Liver (tissue), 8 donors: ENCODE measurements at regions not wholly inside any gene's neighbourhood (a gene's known extent, or its start where the extent isn't known, plus 50 kb on each side); places are given as distances from the start of the nearest gene placed in this dataset.

Source experiments
- DNase-seq: peaks from one replicate; pipeline ENCODE4 v3.0.0-alpha.2; 2017; ENCODE audit warnings: low spot score
- H3K27ac ChIP-seq, 2 donors: one replicate each; pipeline ENCODE4 v1.7.0; 2013; ENCODE audit warnings: inconsistent platforms in 2 of 2, low read length in 2 of 2, control low read depth in 1 of 2, low read depth in 1 of 2, mild to moderate bottlenecking in 1 of 2
- H3K27me3 ChIP-seq, 4 donors: one replicate each; pipeline versions ENCODE4 v1.6.1 to v1.7.0; 2013; ENCODE audit warnings: low read length in 3 of 4, inconsistent platforms in 1 of 4, mild to moderate bottlenecking in 1 of 4, moderate library complexity in 1 of 4; ENCODE audit not compliant: control insufficient read depth in 4 of 4, insufficient read depth in 4 of 4
- H3K36me3 ChIP-seq, 4 donors: one replicate each; pipeline versions ENCODE4 v1.6.1 to v1.7.0; 2013; ENCODE audit warnings: low read length in 3 of 4, mild to moderate bottlenecking in 3 of 4, low read depth in 1 of 4, moderate library complexity in 1 of 4; ENCODE audit not compliant: control insufficient read depth in 4 of 4, insufficient read depth in 3 of 4
- H3K4me1 ChIP-seq, 4 donors: one replicate each; pipeline versions ENCODE4 v1.6.1 to v1.7.0; 2013; ENCODE audit warnings: low read length in 3 of 4, mild to moderate bottlenecking in 3 of 4, moderate library complexity in 1 of 4; ENCODE audit not compliant: control insufficient read depth in 4 of 4, insufficient read depth in 4 of 4
- H3K4me3 ChIP-seq, 3 donors: one replicate each; pipeline versions ENCODE4 v1.6.1 to v1.7.0; 2013; ENCODE audit warnings: low read length in 3 of 3, control low read depth in 1 of 3, low read depth in 1 of 3, mild to moderate bottlenecking in 1 of 3
- H3K9ac ChIP-seq, 2 donors: one replicate each; pipeline ENCODE4 v1.7.0; 2013; ENCODE audit warnings: low read length in 2 of 2, mild to moderate bottlenecking in 2 of 2, moderate library complexity in 2 of 2, control low read depth in 1 of 2, low read depth in 1 of 2
- H3K9me3 ChIP-seq, 4 donors: one replicate each; pipeline versions ENCODE4 v1.6.1 to v1.7.0; 2013; ENCODE audit warnings: low read length in 3 of 4; ENCODE audit not compliant: control insufficient read depth in 4 of 4
- EGR1 ChIP-seq, 2 donors: IDR thresholded peaks; 2 replicates each; pipeline ENCODE4 v1.6.1; 2016 to 2018; ENCODE audit warnings: antibody characterized with exemption in 2 of 2, low read depth in 2 of 2
- FOXA1 ChIP-seq: IDR thresholded peaks from 2 replicates; pipeline ENCODE4 v1.6.1; 2016; ENCODE audit warnings: antibody characterized with exemption
- FOXA2 ChIP-seq: IDR thresholded peaks from 2 replicates; pipeline ENCODE4 v1.6.1; 2016; ENCODE audit warnings: antibody characterized with exemption
- GABPA ChIP-seq, 2 donors: IDR thresholded peaks in 1 of 2; conservative IDR thresholded peaks in 1 of 2; 2 replicates each; pipeline ENCODE4 v1.6.1; 2016; ENCODE audit warnings: antibody characterized with exemption in 2 of 2, mild to moderate bottlenecking in 1 of 2, moderate library complexity in 1 of 2
- HNF4A ChIP-seq, 2 donors: conservative IDR thresholded peaks; 2 replicates each; pipeline ENCODE4 v1.6.1; 2016; ENCODE audit warnings: antibody characterized with exemption in 2 of 2, mild to moderate bottlenecking in 2 of 2
- HNF4G ChIP-seq: IDR thresholded peaks from 2 replicates; pipeline ENCODE4 v1.6.1; 2016; ENCODE audit warnings: antibody characterized with exemption
- JUND ChIP-seq, 2 donors: IDR thresholded peaks; 2 replicates each; pipeline ENCODE4 v1.6.1; 2016; ENCODE audit warnings: antibody characterized with exemption in 2 of 2
- NR2F2 ChIP-seq: IDR thresholded peaks from 2 replicates; pipeline ENCODE4 v1.6.1; 2016; ENCODE audit warnings: antibody characterized with exemption
- RAD21 ChIP-seq, 2 donors: IDR thresholded peaks; 2 replicates each; pipeline ENCODE4 v1.6.1; 2016; ENCODE audit warnings: antibody characterized with exemption in 2 of 2, mild to moderate bottlenecking in 2 of 2
- RXRA ChIP-seq, 2 donors: IDR thresholded peaks; 2 replicates each; pipeline ENCODE4 v1.6.1; 2017 to 2018; ENCODE audit warnings: antibody characterized with exemption in 2 of 2, mild to moderate bottlenecking in 1 of 2
- SP1 ChIP-seq: IDR thresholded peaks from 2 replicates; pipeline ENCODE4 v1.6.1; 2018; ENCODE audit warnings: antibody characterized with exemption, mild to moderate bottlenecking
- TAF1 ChIP-seq: conservative IDR thresholded peaks from 2 replicates; pipeline ENCODE4 v1.6.1; 2016; ENCODE audit warnings: antibody characterized with exemption, mild to moderate bottlenecking
- YY1 ChIP-seq: IDR thresholded peaks from 2 replicates; pipeline ENCODE4 v1.6.1; 2016; ENCODE audit warnings: antibody characterized with exemption, mild to moderate bottlenecking
- WGBS: extraction: QIAGEN DNeasy Blood & Tissue Kit; methylation state at CpG from one replicate; pipeline ENCODE4 v1.1.7; 2013; 5-methylcytosine and 5-hydroxymethylcytosine counted together
- TF ChIP-seq, protein P1 (sequence below): fragments of 150-350 bp; IDR thresholded peaks from 2 replicates; pipeline ENCODE4 v1.5.1; 2017; ENCODE audit warnings: improper control_type of control experiment, low read depth, low read length; ENCODE audit not compliant: missing input control
- TF ChIP-seq, protein P2 (sequence below): IDR thresholded peaks from 2 replicates; pipeline ENCODE4 v1.6.1; 2016; ENCODE audit warnings: antibody characterized with exemption
- TF ChIP-seq, protein P3 (sequence below): IDR thresholded peaks from 2 replicates; pipeline ENCODE4 v1.6.1; 2016; ENCODE audit warnings: antibody characterized with exemption, mild to moderate bottlenecking
- TF ChIP-seq, protein P4 (sequence below): IDR thresholded peaks from 2 replicates; pipeline ENCODE4 v1.6.1; 2016; ENCODE audit warnings: antibody characterized with exemption
- TF ChIP-seq, protein P5 (sequence below): IDR thresholded peaks from 2 replicates; pipeline ENCODE4 v1.6.1; 2016; ENCODE audit warnings: antibody characterized with exemption
- donor health status: healthy.
- donor health status: healthy.
- donor health status: healthy.
- donor health status: healthy.
- donor health status: healthy.

DNA sequence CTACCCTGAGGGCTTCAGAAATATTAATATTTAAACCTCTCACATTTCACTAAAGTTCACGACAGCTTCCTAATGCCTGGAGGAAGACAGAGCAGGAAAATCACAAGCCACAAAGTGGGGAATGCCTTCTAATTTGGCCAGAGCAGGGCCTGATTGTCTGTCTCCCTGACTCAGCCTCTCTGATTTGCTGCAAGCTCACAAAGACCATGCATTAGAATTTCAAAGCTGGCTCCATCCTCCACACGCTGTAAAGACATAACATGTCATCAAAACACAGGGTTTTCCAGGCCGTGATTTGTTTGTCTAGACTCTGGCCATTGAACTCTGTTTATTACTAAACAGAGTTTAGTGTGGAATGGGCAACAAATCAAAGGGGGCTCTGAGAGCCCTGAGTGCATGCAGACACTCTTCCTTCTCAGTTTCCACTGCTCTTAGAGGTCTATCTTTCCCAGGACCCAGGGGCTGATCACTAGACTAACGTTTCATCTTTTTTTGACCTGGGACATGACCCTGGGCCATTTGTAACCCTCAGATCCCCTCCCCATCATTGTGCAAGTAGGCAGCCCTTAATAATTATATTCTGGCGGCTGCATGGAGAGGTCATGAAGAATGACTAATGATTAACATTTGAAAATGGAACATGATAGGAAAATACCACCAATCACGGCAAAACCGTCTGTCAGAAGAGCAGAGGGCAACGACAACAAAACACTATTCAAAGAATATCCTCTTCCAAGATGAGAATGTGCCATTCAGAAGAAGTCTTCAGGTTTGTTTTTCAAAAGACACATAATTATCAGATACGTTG, 140.2 kb downstream of the ENC1 start:
- Histone ChIP-seq H3K36me3 (no peaks in the 10 kb centered on the region), H3K4me1 (peaks cover 4 to 46% (median 36%) of the 10 kb centered on the region in 4 donors), H3K9ac (peak overlapping the region in 1 of 2 donors; percentile 62), H3K9me3 (no peaks in the 10 kb centered on the region), H3K27me3 (no peaks in the 10 kb centered on the region), H3K27ac (peak overlapping the region; percentile 49 to 78), H3K4me3 (peak overlapping the region in 1 of 3 donors; percentile 31)
- no peak for DNase-seq
- TF ChIP-seq RAD21 (IDR thresholded peaks at IDR 0.05) = peak; percentile 29 to 40
- no peak for TF ChIP-seq JUND (IDR thresholded peaks at IDR 0.05)
- TF ChIP-seq, protein P1, sequence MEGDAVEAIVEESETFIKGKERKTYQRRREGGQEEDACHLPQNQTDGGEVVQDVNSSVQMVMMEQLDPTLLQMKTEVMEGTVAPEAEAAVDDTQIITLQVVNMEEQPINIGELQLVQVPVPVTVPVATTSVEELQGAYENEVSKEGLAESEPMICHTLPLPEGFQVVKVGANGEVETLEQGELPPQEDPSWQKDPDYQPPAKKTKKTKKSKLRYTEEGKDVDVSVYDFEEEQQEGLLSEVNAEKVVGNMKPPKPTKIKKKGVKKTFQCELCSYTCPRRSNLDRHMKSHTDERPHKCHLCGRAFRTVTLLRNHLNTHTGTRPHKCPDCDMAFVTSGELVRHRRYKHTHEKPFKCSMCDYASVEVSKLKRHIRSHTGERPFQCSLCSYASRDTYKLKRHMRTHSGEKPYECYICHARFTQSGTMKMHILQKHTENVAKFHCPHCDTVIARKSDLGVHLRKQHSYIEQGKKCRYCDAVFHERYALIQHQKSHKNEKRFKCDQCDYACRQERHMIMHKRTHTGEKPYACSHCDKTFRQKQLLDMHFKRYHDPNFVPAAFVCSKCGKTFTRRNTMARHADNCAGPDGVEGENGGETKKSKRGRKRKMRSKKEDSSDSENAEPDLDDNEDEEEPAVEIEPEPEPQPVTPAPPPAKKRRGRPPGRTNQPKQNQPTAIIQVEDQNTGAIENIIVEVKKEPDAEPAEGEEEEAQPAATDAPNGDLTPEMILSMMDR = no peak
- TF ChIP-seq GABPA (IDR thresholded peaks at IDR 0.05 in 1 of 2, conservative IDR thresholded peaks at IDR 0.05 in 1 of 2) = no peak
- no peak for TF ChIP-seq FOXA2
- TF ChIP-seq, protein P2, sequence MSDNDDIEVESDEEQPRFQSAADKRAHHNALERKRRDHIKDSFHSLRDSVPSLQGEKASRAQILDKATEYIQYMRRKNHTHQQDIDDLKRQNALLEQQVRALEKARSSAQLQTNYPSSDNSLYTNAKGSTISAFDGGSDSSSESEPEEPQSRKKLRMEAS = peak; percentile 14
- peak; percentile 47 for TF ChIP-seq TAF1
- peak; percentile 6 for TF ChIP-seq HNF4G
- peak; percentile 79 for TF ChIP-seq NR2F2
- TF ChIP-seq, protein P3, sequence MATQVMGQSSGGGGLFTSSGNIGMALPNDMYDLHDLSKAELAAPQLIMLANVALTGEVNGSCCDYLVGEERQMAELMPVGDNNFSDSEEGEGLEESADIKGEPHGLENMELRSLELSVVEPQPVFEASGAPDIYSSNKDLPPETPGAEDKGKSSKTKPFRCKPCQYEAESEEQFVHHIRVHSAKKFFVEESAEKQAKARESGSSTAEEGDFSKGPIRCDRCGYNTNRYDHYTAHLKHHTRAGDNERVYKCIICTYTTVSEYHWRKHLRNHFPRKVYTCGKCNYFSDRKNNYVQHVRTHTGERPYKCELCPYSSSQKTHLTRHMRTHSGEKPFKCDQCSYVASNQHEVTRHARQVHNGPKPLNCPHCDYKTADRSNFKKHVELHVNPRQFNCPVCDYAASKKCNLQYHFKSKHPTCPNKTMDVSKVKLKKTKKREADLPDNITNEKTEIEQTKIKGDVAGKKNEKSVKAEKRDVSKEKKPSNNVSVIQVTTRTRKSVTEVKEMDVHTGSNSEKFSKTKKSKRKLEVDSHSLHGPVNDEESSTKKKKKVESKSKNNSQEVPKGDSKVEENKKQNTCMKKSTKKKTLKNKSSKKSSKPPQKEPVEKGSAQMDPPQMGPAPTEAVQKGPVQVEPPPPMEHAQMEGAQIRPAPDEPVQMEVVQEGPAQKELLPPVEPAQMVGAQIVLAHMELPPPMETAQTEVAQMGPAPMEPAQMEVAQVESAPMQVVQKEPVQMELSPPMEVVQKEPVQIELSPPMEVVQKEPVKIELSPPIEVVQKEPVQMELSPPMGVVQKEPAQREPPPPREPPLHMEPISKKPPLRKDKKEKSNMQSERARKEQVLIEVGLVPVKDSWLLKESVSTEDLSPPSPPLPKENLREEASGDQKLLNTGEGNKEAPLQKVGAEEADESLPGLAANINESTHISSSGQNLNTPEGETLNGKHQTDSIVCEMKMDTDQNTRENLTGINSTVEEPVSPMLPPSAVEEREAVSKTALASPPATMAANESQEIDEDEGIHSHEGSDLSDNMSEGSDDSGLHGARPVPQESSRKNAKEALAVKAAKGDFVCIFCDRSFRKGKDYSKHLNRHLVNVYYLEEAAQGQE = peak; percentile 26
- TF ChIP-seq HNF4A (conservative IDR thresholded peaks at IDR 0.05) = peak; percentile 59 to 75
- TF ChIP-seq RXRA (IDR thresholded peaks at IDR 0.05) = peak; percentile 81 to 96
- peak in 1 of 2 donors; percentile 28 for TF ChIP-seq EGR1 (IDR thresholded peaks at IDR 0.05; ENCODE audit: low read depth in 2 of 2)
- peak; percentile 53 for TF ChIP-seq YY1
- TF ChIP-seq FOXA1 = no peak
- TF ChIP-seq, protein P4, sequence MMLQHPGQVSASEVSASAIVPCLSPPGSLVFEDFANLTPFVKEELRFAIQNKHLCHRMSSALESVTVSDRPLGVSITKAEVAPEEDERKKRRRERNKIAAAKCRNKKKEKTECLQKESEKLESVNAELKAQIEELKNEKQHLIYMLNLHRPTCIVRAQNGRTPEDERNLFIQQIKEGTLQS = peak; percentile 59
- TF ChIP-seq, protein P5, sequence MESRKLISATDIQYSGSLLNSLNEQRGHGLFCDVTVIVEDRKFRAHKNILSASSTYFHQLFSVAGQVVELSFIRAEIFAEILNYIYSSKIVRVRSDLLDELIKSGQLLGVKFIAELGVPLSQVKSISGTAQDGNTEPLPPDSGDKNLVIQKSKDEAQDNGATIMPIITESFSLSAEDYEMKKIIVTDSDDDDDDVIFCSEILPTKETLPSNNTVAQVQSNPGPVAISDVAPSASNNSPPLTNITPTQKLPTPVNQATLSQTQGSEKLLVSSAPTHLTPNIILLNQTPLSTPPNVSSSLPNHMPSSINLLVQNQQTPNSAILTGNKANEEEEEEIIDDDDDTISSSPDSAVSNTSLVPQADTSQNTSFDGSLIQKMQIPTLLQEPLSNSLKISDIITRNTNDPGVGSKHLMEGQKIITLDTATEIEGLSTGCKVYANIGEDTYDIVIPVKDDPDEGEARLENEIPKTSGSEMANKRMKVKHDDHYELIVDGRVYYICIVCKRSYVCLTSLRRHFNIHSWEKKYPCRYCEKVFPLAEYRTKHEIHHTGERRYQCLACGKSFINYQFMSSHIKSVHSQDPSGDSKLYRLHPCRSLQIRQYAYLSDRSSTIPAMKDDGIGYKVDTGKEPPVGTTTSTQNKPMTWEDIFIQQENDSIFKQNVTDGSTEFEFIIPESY = no peak
- peak; percentile 96 for TF ChIP-seq SP1
- WGBS = 29% methylated on average over 9 of the region's 9 CpGs
